Skeletal muscle tissue (tissue), 3 donors: ENCODE measurements at regions not wholly inside any gene's neighbourhood (a gene's known extent, or its start where the extent isn't known, plus 50 kb on each side); places are given as distances from the start of the nearest gene placed in this dataset.

Experiments
- H3K27ac ChIP-seq: one replicate; pipeline ENCODE4 v1.7.0; 2013; ENCODE audit warnings: mild to moderate bottlenecking, low read depth, low read length, inconsistent platforms
- H3K27me3 ChIP-seq, 3 donors: one replicate each; pipeline ENCODE4 v1.7.0; 2013; ENCODE audit warnings: low read length in 3 of 3; ENCODE audit not compliant: control insufficient read depth in 3 of 3, insufficient read depth in 3 of 3
- H3K36me3 ChIP-seq, 3 donors: one replicate each; pipeline ENCODE4 v1.7.0; 2013; ENCODE audit warnings: low read length in 3 of 3; ENCODE audit not compliant: control insufficient read depth in 3 of 3, insufficient read depth in 3 of 3
- H3K4me1 ChIP-seq, 3 donors: one replicate each; pipeline ENCODE4 v1.7.0; 2013; ENCODE audit warnings: low read length in 3 of 3, mild to moderate bottlenecking in 3 of 3; ENCODE audit not compliant: control insufficient read depth in 3 of 3, insufficient read depth in 3 of 3
- H3K4me3 ChIP-seq, 3 donors: one replicate each; pipeline ENCODE4 v1.7.0; 2013; ENCODE audit warnings: low read length in 3 of 3
- H3K9ac ChIP-seq, 3 donors: one replicate each; pipeline ENCODE4 v1.7.0; 2013; ENCODE audit warnings: low read length in 3 of 3, mild to moderate bottlenecking in 3 of 3, moderate library complexity in 2 of 3, low read depth in 1 of 3
- H3K9me3 ChIP-seq, 3 donors: one replicate each; pipeline ENCODE4 v1.7.0; 2013; ENCODE audit warnings: low read length in 3 of 3; ENCODE audit not compliant: control insufficient read depth in 3 of 3
- donor health status: Osteomylitis.

GRCh38 chr13:104011505-104012241, 945.5 kb upstream of the SLC10A2 start:
- H3K9ac ChIP-seq: peak overlapping the region; percentile 8 to 69 (median 67)
- peak overlapping the region; percentile 55 to 68 (median 65) for H3K4me3 ChIP-seq
- peak overlapping the region; percentile 26 for H3K27ac ChIP-seq
- H3K4me1 ChIP-seq: no peaks in the 10 kb centered on the region
- H3K9me3 ChIP-seq: no peaks in the 10 kb centered on the region
- H3K36me3 ChIP-seq: no peaks in the 10 kb centered on the region
- no peaks in the 10 kb centered on the region for H3K27me3 ChIP-seq

- Histone ChIP-seq H3K4me1 (no peaks in the 10 kb centered on the region), H3K36me3 (no peaks in the 10 kb centered on the region), H3K4me3 (no peak overlapping the region), H3K9me3 (no peaks in the 10 kb centered on the region), H3K27me3 (no peaks in the 10 kb centered on the region), H3K27ac (no peak overlapping the region), H3K9ac (peak overlapping the region in 1 of 3 donors; percentile 24)
Observed at GRCh38 chr13:104008541-104009435, 942.6 kb upstream of the SLC10A2 start.

- Histone ChIP-seq H3K27ac (no peak overlapping the region), H3K27me3 (no peaks in the 10 kb centered on the region), H3K4me1 (no peaks in the 10 kb centered on the region), H3K9me3 (no peaks in the 10 kb centered on the region), H3K9ac (no peak overlapping the region), H3K36me3 (no peaks in the 10 kb centered on the region), H3K4me3 (no peak overlapping the region)
Observed at GRCh38 chr13:104008075-104008474, 941.9 kb upstream of the SLC10A2 start.

- Histone ChIP-seq H3K9ac (no peak overlapping the region), H3K27me3 (no peaks in the 10 kb centered on the region), H3K4me1 (peaks cover 3 to 12% (median 4%) of the 10 kb centered on the region in 3 donors), H3K4me3 (no peak overlapping the region), H3K36me3 (no peaks in the 10 kb centered on the region), H3K27ac (no peak overlapping the region), H3K9me3 (no peaks in the 10 kb centered on the region)
Observed at GRCh38 chr13:104006625-104007075, 940.4 kb upstream of the SLC10A2 start.

GRCh38 chr13:104004572-104004971, 938.4 kb upstream of the SLC10A2 start:
- H3K9me3 ChIP-seq: no peaks in the 10 kb centered on the region
- H3K4me3 ChIP-seq: no peak overlapping the region
- no peaks in the 10 kb centered on the region for H3K36me3 ChIP-seq
- no peak overlapping the region for H3K27ac ChIP-seq
- no peak overlapping the region for H3K9ac ChIP-seq
- peaks cover 4 to 14% (median 4%) of the 10 kb centered on the region in 3 donors for H3K4me1 ChIP-seq
- no peaks in the 10 kb centered on the region for H3K27me3 ChIP-seq

- Histone ChIP-seq H3K9ac (no peak overlapping the region), H3K4me1 (peaks cover 4 to 14% (median 4%) of the 10 kb centered on the region in 3 donors), H3K27me3 (no peaks in the 10 kb centered on the region), H3K4me3 (peak overlapping the region in 2 of 3 donors; percentile 24 to 37), H3K27ac (no peak overlapping the region), H3K9me3 (no peaks in the 10 kb centered on the region), H3K36me3 (no peaks in the 10 kb centered on the region)
Observed at GRCh38 chr13:104002216-104002615, 936.0 kb upstream of the SLC10A2 start.

- Histone ChIP-seq H3K27ac (no peak overlapping the region), H3K36me3 (no peaks in the 10 kb centered on the region), H3K27me3 (no peaks in the 10 kb centered on the region), H3K4me3 (peak overlapping the region in 2 of 3 donors; percentile 24 to 37), H3K4me1 (peaks cover 4 to 14% (median 4%) of the 10 kb centered on the region in 3 donors), H3K9me3 (no peaks in the 10 kb centered on the region), H3K9ac (no peak overlapping the region)
Observed at GRCh38 chr13:104001766-104002165, 935.5 kb upstream of the SLC10A2 start.

- H3K4me1 ChIP-seq: peaks cover 0 to 7% (median 3%) of the 10 kb centered on the region in 3 donors
- H3K9me3 ChIP-seq: no peaks in the 10 kb centered on the region
- no peak overlapping the region for H3K4me3 ChIP-seq
- H3K27me3 ChIP-seq: no peaks in the 10 kb centered on the region
- no peak overlapping the region for H3K9ac ChIP-seq
- no peak overlapping the region for H3K27ac ChIP-seq
- no peaks in the 10 kb centered on the region for H3K36me3 ChIP-seq
Observed at GRCh38 chr13:103996733-103997132, 930.5 kb upstream of the SLC10A2 start.

GRCh38 chr13:103983948-103984347, 917.7 kb upstream of the SLC10A2 start:
- Histone ChIP-seq H3K9me3 (no peaks in the 10 kb centered on the region), H3K9ac (no peak overlapping the region), H3K36me3 (no peaks in the 10 kb centered on the region), H3K4me1 (no peaks in the 10 kb centered on the region), H3K4me3 (no peak overlapping the region), H3K27me3 (no peaks in the 10 kb centered on the region), H3K27ac (no peak overlapping the region)

- no peaks in the 10 kb centered on the region for H3K27me3 ChIP-seq
- no peaks in the 10 kb centered on the region for H3K36me3 ChIP-seq
- no peak overlapping the region for H3K4me3 ChIP-seq
- H3K4me1 ChIP-seq: peaks cover 0 to 3% (median 0%) of the 10 kb centered on the region in 3 donors
- H3K27ac ChIP-seq: no peak overlapping the region
- H3K9me3 ChIP-seq: no peaks in the 10 kb centered on the region
- H3K9ac ChIP-seq: no peak overlapping the region
Observed at GRCh38 chr13:103976371-103976770, 910.2 kb upstream of the SLC10A2 start.
